ENCODE measurements at regions not wholly inside any gene's neighbourhood (a gene's known extent, or its start where the extent isn't known, plus 50 kb on each side); places are given as distances from the start of the nearest gene placed in this dataset.

- DNase-seq (ENCODE audit: extremely low spot score, unreplicated experiment): no peak
- TF ChIP-seq CTCF (conservative IDR thresholded peaks at IDR 0.05): no peak
- H3K4me1 Mint-ChIP-seq (ENCODE audit: unreplicated experiment): peaks cover 10% of the 10 kb centered on the region
- H3K9me3 Mint-ChIP-seq: peaks cover 12% of the 10 kb centered on the region
- H3K27me3 Mint-ChIP-seq: peaks cover 8% of the 10 kb centered on the region
- H3K4me3 Mint-ChIP-seq: no peak overlapping the region
- H3K27ac Mint-ChIP-seq: no peak overlapping the region
- H3K36me3 Mint-ChIP-seq: peaks cover 4% of the 10 kb centered on the region
Observed at GRCh38 chr22:44373234-44373633, 60.5 kb upstream of the SHISAL1 start.

- no peak for TF ChIP-seq CTCF (conservative IDR thresholded peaks at IDR 0.05)
- peaks cover 12% of the 10 kb centered on the region for H3K9me3 Mint-ChIP-seq
- H3K27me3 Mint-ChIP-seq: peaks cover 4% of the 10 kb centered on the region
- H3K4me1 Mint-ChIP-seq (ENCODE audit: unreplicated experiment): peaks cover 10% of the 10 kb centered on the region
- DNase-seq (ENCODE audit: extremely low spot score, unreplicated experiment): no peak
- H3K4me3 Mint-ChIP-seq: no peak overlapping the region
- H3K27ac Mint-ChIP-seq: no peak overlapping the region
- H3K36me3 Mint-ChIP-seq: peaks cover 4% of the 10 kb centered on the region
Observed at GRCh38 chr22:44372611-44373010, 59.9 kb upstream of the SHISAL1 start.

- Mint-ChIP-seq H3K9me3 (peaks cover 12% of the 10 kb centered on the region), H3K27ac (no peak overlapping the region)
Observed at GRCh38 chr22:44371741-44372525, 59.2 kb upstream of the SHISAL1 start.

GRCh38 chr22:44369916-44370801 is 57.4 kb upstream of the SHISAL1 start:
- peaks cover 8% of the 10 kb centered on the region for H3K9me3 Mint-ChIP-seq
- no peak for TF ChIP-seq CTCF (conservative IDR thresholded peaks at IDR 0.05)
- DNase-seq (ENCODE audit: extremely low spot score, unreplicated experiment): no peak
- peaks cover 3% of the 10 kb centered on the region for H3K36me3 Mint-ChIP-seq
- H3K27ac Mint-ChIP-seq: no peak overlapping the region
- peaks cover 2% of the 10 kb centered on the region for H3K27me3 Mint-ChIP-seq
- peaks cover 24% of the 10 kb centered on the region for H3K4me1 Mint-ChIP-seq (ENCODE audit: unreplicated experiment)
- H3K4me3 Mint-ChIP-seq: peak overlapping the region; percentile 40

More at GRCh38 chr22:44371741-44372525, 59.2 kb upstream of the SHISAL1 start:
- no peak for DNase-seq (ENCODE audit: extremely low spot score, unreplicated experiment)
- Mint-ChIP-seq H3K36me3 (peaks cover 4% of the 10 kb centered on the region), H3K4me3 (no peak overlapping the region), H3K4me1 (ENCODE audit: unreplicated experiment) (peaks cover 16% of the 10 kb centered on the region), H3K27me3 (peaks cover 3% of the 10 kb centered on the region)
- no peak for TF ChIP-seq CTCF (conservative IDR thresholded peaks at IDR 0.05)

GRCh38 chr22:44369293-44369661 is 56.5 kb upstream of the SHISAL1 start:
- H3K36me3 Mint-ChIP-seq: no peaks in the 10 kb centered on the region
- no peak overlapping the region for H3K27ac Mint-ChIP-seq
- no peak overlapping the region for H3K4me3 Mint-ChIP-seq
- peak; percentile 48 for TF ChIP-seq CTCF (conservative IDR thresholded peaks at IDR 0.05)
- H3K9me3 Mint-ChIP-seq: peaks cover under 1% of the 10 kb centered on the region
- DNase-seq (ENCODE audit: extremely low spot score, unreplicated experiment): no peak
- no peaks in the 10 kb centered on the region for H3K27me3 Mint-ChIP-seq
- peaks cover 29% of the 10 kb centered on the region for H3K4me1 Mint-ChIP-seq (ENCODE audit: unreplicated experiment)

All from type B pancreatic cell (in vitro differentiated cells).